ENCODE measurements at regions not wholly inside any gene's neighbourhood (a gene's known extent, or its start where the extent isn't known, plus 50 kb on each side); places are given as distances from the start of the nearest gene placed in this dataset.

GRCh38 chr7:1361756-1362125 lies 97.5 kb downstream of the MICALL2 start:
- no peaks in the 10 kb centered on the region for H3K9me3 Mint-ChIP-seq (ENCODE audit: unreplicated experiment)
- H3K27ac Mint-ChIP-seq (ENCODE audit: unreplicated experiment) = no peak overlapping the region
- DNase-seq (ENCODE audit: extremely low spot score, unreplicated experiment) = no peak
- H3K36me3 Mint-ChIP-seq (ENCODE audit: unreplicated experiment) = no peaks in the 10 kb centered on the region
- H3K4me1 Mint-ChIP-seq (ENCODE audit: unreplicated experiment) = no peaks in the 10 kb centered on the region
- H3K27me3 Mint-ChIP-seq (ENCODE audit: unreplicated experiment) = peaks cover 8% of the 10 kb centered on the region
- no peak for TF ChIP-seq CTCF (IDR thresholded peaks at IDR 0.05)
- H3K4me3 Mint-ChIP-seq (ENCODE audit: unreplicated experiment) = no peak overlapping the region

- DNase-seq (ENCODE audit: extremely low spot score, unreplicated experiment) = no peak
- Mint-ChIP-seq H3K27me3 (ENCODE audit: unreplicated experiment) (peaks cover 10% of the 10 kb centered on the region), H3K4me3 (ENCODE audit: unreplicated experiment) (no peak overlapping the region), H3K27ac (ENCODE audit: unreplicated experiment) (no peak overlapping the region), H3K9me3 (ENCODE audit: unreplicated experiment) (no peaks in the 10 kb centered on the region), H3K4me1 (ENCODE audit: unreplicated experiment) (no peaks in the 10 kb centered on the region), H3K36me3 (ENCODE audit: unreplicated experiment) (no peaks in the 10 kb centered on the region)
- TF ChIP-seq CTCF (IDR thresholded peaks at IDR 0.05) = no peak
These were observed 97.0 kb downstream of the MICALL2 start for GRCh38 chr7:1362301-1362700.

GRCh38 chr7:1364068-1364905 lies 95.0 kb downstream of the MICALL2 start:
- Mint-ChIP-seq H3K4me1 (ENCODE audit: unreplicated experiment) (peaks cover 2% of the 10 kb centered on the region), H3K27ac (ENCODE audit: unreplicated experiment) (no peak overlapping the region), H3K9me3 (ENCODE audit: unreplicated experiment) (no peaks in the 10 kb centered on the region), H3K36me3 (ENCODE audit: unreplicated experiment) (no peaks in the 10 kb centered on the region), H3K4me3 (ENCODE audit: unreplicated experiment) (no peak overlapping the region), H3K27me3 (ENCODE audit: unreplicated experiment) (peaks cover 17% of the 10 kb centered on the region)
- TF ChIP-seq CTCF (IDR thresholded peaks at IDR 0.05) = no peak
- DNase-seq (ENCODE audit: extremely low spot score, unreplicated experiment) = no peak

- no peak overlapping the region for H3K4me3 Mint-ChIP-seq (ENCODE audit: unreplicated experiment)
- H3K27ac Mint-ChIP-seq (ENCODE audit: unreplicated experiment) = no peak overlapping the region
These were observed 94.2 kb downstream of the MICALL2 start for GRCh38 chr7:1364906-1365570.

More at GRCh38 chr7:1364906-1365570, 94.2 kb downstream of the MICALL2 start:
- TF ChIP-seq CTCF (IDR thresholded peaks at IDR 0.05) = no peak
- no peak for DNase-seq (ENCODE audit: extremely low spot score, unreplicated experiment)
- H3K4me1 Mint-ChIP-seq (ENCODE audit: unreplicated experiment) = peaks cover 4% of the 10 kb centered on the region
- no peaks in the 10 kb centered on the region for H3K9me3 Mint-ChIP-seq (ENCODE audit: unreplicated experiment)
- peaks cover 22% of the 10 kb centered on the region for H3K27me3 Mint-ChIP-seq (ENCODE audit: unreplicated experiment)
- no peaks in the 10 kb centered on the region for H3K36me3 Mint-ChIP-seq (ENCODE audit: unreplicated experiment)

Measured in osteocyte (in vitro differentiated cells).